ENCODE measurements at regions not wholly inside any gene's neighbourhood (a gene's known extent, or its start where the extent isn't known, plus 50 kb on each side); places are given as distances from the start of the nearest gene placed in this dataset.

DNA sequence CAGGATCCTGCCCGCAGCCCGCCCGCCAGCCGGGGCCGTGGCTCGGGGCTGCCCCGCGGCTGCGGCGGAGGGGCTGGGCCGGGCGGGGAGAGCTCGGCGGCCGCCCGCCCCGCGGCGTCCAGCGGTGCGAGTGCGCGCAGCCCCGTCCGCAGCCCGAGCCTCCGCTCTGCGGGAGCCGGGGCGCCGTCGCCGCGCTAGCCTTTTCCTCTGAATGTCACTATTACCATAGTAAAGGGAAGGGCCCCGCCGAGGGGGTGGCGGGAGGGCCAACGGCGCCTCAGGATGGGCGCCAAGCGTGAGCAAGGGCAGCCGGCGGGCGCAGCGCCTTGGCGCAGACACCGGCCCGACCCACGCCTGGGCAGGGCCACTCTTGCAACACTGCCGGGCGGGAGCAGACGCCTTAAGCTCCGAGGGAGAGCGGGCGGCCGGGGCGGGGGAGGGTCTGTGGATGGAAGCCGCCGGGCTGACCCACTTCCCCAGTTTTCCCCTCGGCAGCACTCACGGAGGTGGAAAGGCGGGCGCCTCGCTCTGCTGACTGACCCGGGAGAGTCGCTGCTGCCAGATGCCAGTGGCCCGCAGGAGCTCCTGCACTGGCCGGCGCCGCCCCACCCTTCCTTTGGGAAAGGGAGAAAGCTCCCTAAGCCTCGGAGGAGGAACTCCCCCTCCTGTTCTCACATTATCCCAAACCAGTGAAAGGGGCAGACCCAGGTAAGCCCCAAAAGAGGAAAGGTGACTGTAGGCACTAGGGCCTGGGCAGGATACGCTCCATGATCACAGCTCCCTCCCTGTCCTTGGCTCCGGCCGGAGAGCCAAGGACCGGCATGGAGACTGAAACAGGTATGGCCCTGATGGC, 329.4 kb downstream of the HNRNPD start:
- peak overlapping the region; percentile 36; the same call in 1 of the 2 replicates for H2AFZ ChIP-seq (ENCODE audit: low read length)
- ChIA-PET POLR2A (ENCODE audit: partially characterized antibody) (interaction anchor here (1.0 kb wide), 1 partner anchor 10 kb away, joined by 5 read pairs; no protein-coding TSS in a partner anchor), CTCF (ENCODE audit: partially characterized antibody) (interaction anchor here (0.7 to 2.3 kb wide), 4 partner anchors 9 to 644 kb away, joined by 3 to 9 read pairs (median 4); no protein-coding TSS in a partner anchor)
- peak; percentile 87 for TF ChIP-seq KDM4A (IDR thresholded peaks at IDR 0.05; ENCODE audit: low read depth, low read length, severe bottlenecking)

More for the DNA sequence above, 329.4 kb downstream of the HNRNPD start:
- Histone ChIP-seq H3K23ac (ENCODE audit: insufficient read length) (no peak overlapping the region), H3K27ac (ENCODE audit: low read depth, low read length) (no peak overlapping the region), H3K23me2 (ENCODE audit: low read depth, low read length) (peaks cover 12% of the 10 kb centered on the region), H3K9me3 (ENCODE audit: insufficient read depth in 2 of 2, low read depth in 1 of 2, low read length in 1 of 2) (no peaks in the 10 kb centered on the region), H3K14ac (ENCODE audit: insufficient read length) (no peak overlapping the region), H4K20me1 (replicated peaks in 1 of 2; ENCODE audit: control insufficient read depth in 1 of 2, insufficient read depth in 2 of 2, low read length in 2 of 2) (no peaks in the 10 kb centered on the region), H2BK20ac (ENCODE audit: low read length) (no peak overlapping the region), H3K9ac (replicated peaks in 1 of 4; ENCODE audit: extremely low read depth in 1 of 4, low read depth in 3 of 4, low read length in 3 of 4) (no peak overlapping the region), H3K18ac (ENCODE audit: extremely low read depth, low read length) (peak overlapping the region; percentile 38; the same call in 1 of the 2 replicates), H2BK120ac (replicated peaks; ENCODE audit: low read depth, low read length) (peak overlapping the region; percentile 92), H4K5ac (ENCODE audit: insufficient read length, low read depth, low read length) (peak overlapping the region; percentile 12), H3K4ac (replicated peaks; ENCODE audit: insufficient read length, low read depth, low read length) (no peak overlapping the region), H3K79me1 (ENCODE audit: low read depth, low read length) (no peaks in the 10 kb centered on the region), H4K91ac (replicated peaks; ENCODE audit: insufficient read length, low read length) (peak overlapping the region; percentile 34), H3K79me2 (ENCODE audit: control insufficient read depth in 1 of 2, insufficient read depth in 2 of 2, low read length in 2 of 2) (no peaks in the 10 kb centered on the region; a peak in 1 of 4 replicates), H2BK12ac (ENCODE audit: low read depth, low read length) (no peak overlapping the region), H4K8ac (ENCODE audit: extremely low read depth, insufficient read depth, low read length) (peak overlapping the region; percentile 82), H3K4me3 (ENCODE audit: extremely low read depth in 1 of 4, insufficient read depth in 2 of 4, low read depth in 3 of 4, low read length in 4 of 4) (peak overlapping the region; percentile 42 to 85 (median 60)), H3K27me3 (replicated peaks in 1 of 4; ENCODE audit: control insufficient read depth in 3 of 4, extremely low read depth in 1 of 4, insufficient read depth in 3 of 4, low read length in 3 of 4) (peaks cover 10 to 27% (median 18%) of the 10 kb centered on the region in 4 experiments), H2AK5ac (ENCODE audit: low read depth, low read length) (no peak overlapping the region), H3K56ac (replicated peaks; ENCODE audit: insufficient read length, low read depth, low read length) (peak overlapping the region; percentile 54), H3K4me1 (replicated peaks in 1 of 4; ENCODE audit: control insufficient read depth in 3 of 4, insufficient read depth in 4 of 4, low read length in 3 of 4) (peaks cover 0 to 12% (median 9%) of the 10 kb centered on the region in 4 experiments; a peak in 5 of 7 replicates), H2BK5ac (ENCODE audit: low read depth, low read length) (peak overlapping the region; percentile 57; the same call in 1 of the 2 replicates), H3K36me3 (ENCODE audit: control insufficient read depth in 2 of 4, insufficient read depth in 4 of 4, low read length in 3 of 4) (no peaks in the 10 kb centered on the region; a peak in 1 of 8 replicates), H3K4me2 (ENCODE audit: insufficient read depth in 1 of 2, low read depth in 2 of 2, low read length in 2 of 2) (peak overlapping the region; percentile 80 to 97), H2BK15ac (ENCODE audit: low read length) (no peak overlapping the region)
- WGBS, 2 experiments (ENCODE audit: extremely low coverage in 1 of 2, insufficient coverage in 1 of 2, insufficient read length in 1 of 2, insufficient replicate concordance in 2 of 2, low coverage in 1 of 2, low lambda C conversion rate in 2 of 2, missing lambda C conversion rate in 1 of 2): 2% methylated on average over 32 of the region's 75 CpGs; no CpG with 5 or more reads in 1 of the 2 experiments
- no peak for FAIRE-seq
- peak; percentile 41 to 84 for DNase-seq (ENCODE audit: low read depth in 1 of 2, low spot score in 2 of 2)

Data from H1 (cell line).